ENCODE measurements at regions not wholly inside any gene's neighbourhood (a gene's known extent, or its start where the extent isn't known, plus 50 kb on each side); places are given as distances from the start of the nearest gene placed in this dataset.

DNA sequence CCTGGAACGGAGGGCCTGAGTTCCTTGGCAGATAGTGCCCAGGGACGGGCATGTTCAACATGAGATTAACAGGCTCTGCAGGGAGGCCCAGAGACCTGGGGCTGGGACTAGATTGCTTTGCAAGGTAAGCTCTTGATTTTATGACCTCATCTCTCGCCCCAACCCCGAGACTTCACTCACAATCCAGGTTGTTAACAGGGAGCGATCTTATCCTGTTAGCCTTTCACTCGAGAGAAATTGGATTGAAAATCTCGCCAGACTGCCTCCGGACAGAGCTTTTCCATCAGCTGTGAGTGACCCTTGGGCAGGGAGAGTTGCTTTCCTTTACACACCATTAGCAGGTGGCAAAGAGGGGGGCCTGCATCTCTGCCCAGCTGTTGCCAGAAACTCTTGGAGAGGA lies 521.7 kb upstream of the EEF2KMT start:
- H3K27me3 ChIP-seq = no peaks in the 10 kb centered on the region
- TF ChIP-seq POLR2AphosphoS5 (IDR thresholded peaks at IDR 0.05; ENCODE audit: insufficient read depth in 1 of 2, low read depth in 1 of 2) (no peak), POLR2A (IDR thresholded peaks at IDR 0.05) (no peak)
- TF ChIP-seq, protein P1, sequence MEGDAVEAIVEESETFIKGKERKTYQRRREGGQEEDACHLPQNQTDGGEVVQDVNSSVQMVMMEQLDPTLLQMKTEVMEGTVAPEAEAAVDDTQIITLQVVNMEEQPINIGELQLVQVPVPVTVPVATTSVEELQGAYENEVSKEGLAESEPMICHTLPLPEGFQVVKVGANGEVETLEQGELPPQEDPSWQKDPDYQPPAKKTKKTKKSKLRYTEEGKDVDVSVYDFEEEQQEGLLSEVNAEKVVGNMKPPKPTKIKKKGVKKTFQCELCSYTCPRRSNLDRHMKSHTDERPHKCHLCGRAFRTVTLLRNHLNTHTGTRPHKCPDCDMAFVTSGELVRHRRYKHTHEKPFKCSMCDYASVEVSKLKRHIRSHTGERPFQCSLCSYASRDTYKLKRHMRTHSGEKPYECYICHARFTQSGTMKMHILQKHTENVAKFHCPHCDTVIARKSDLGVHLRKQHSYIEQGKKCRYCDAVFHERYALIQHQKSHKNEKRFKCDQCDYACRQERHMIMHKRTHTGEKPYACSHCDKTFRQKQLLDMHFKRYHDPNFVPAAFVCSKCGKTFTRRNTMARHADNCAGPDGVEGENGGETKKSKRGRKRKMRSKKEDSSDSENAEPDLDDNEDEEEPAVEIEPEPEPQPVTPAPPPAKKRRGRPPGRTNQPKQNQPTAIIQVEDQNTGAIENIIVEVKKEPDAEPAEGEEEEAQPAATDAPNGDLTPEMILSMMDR (IDR thresholded peaks at IDR 0.05) = no peak
- intact Hi-C loops (cut with DNase I) = no loop called here
- H3K4me3 ChIP-seq = no peak overlapping the region
- H3K4me1 ChIP-seq = no peaks in the 10 kb centered on the region
- DNase-seq (ENCODE audit: extremely low spot score in 2 of 2) = no peak
- H3K27ac ChIP-seq = no peak overlapping the region
- H3K9me3 ChIP-seq = no peaks in the 10 kb centered on the region
- no peaks in the 10 kb centered on the region for H3K36me3 ChIP-seq

- Histone ChIP-seq H3K27ac (no peak overlapping the region), H3K4me3 (no peak overlapping the region), H3K36me3 (no peaks in the 10 kb centered on the region), H3K27me3 (no peaks in the 10 kb centered on the region), H3K4me1 (no peaks in the 10 kb centered on the region), H3K9me3 (no peaks in the 10 kb centered on the region)
- no peak for DNase-seq (ENCODE audit: extremely low spot score in 2 of 2)
- intact Hi-C loops (cut with DNase I) = no loop called here
- no peak for TF ChIP-seq POLR2A (IDR thresholded peaks at IDR 0.05)
- TF ChIP-seq, protein P1 (IDR thresholded peaks at IDR 0.05) = no peak
- no peak for TF ChIP-seq POLR2AphosphoS5 (IDR thresholded peaks at IDR 0.05; ENCODE audit: insufficient read depth in 1 of 2, low read depth in 1 of 2)
Measured at GRCh38 chr16:5616841-5617240, 519.2 kb upstream of the EEF2KMT start.

DNA sequence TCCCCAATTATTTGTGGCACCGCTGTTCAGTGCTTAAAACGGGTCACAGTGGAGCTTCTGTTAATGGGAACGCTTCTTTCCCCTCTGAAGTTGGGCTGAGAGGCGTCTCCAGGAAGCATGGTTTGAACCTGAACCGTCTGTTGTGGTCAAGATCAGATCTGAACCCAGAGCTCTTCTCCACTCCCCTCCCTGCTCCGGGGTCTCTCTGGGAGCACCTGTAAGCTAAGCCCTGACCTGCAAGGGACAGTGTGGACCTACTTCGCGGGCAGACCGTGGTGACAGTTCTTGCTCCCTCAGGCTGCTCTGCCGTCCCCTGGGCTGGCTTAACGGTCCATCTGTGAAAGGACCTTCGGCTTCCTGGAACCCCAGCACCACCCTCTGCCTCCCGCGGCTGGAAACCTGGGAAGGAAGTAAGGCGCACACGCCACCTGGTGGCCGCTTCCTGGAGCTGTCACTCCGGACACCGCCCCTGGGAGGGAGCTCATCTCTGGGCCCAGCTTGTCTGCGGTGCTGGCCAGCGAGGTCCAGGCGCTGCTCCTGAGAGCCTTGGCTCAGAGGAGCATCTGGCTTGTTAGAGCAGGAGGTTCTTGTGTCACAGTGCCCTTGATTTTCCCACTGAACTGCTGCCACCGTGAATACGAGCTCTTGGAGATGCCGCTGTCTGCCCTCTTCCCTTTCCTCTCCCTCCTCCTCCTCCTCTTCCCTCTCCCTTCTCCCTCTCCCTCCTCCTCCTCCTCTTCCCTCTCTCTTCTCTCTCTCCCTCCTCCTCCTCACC lies 518.5 kb upstream of the EEF2KMT start:
- TF ChIP-seq POLR2AphosphoS5 (IDR thresholded peaks at IDR 0.05; ENCODE audit: insufficient read depth in 1 of 2, low read depth in 1 of 2) = peak in 1 of 2 donors; percentile 56
- TF ChIP-seq, protein P1 (IDR thresholded peaks at IDR 0.05) = peak in 2 of 3 experiments; percentile 30 to 66
- TF ChIP-seq POLR2A (IDR thresholded peaks at IDR 0.05) = no peak
- DNase-seq (ENCODE audit: extremely low spot score in 2 of 2) = no peak
- Histone ChIP-seq H3K27ac (peak overlapping the region; percentile 27), H3K36me3 (no peaks in the 10 kb centered on the region), H3K4me3 (no peak overlapping the region), H3K9me3 (no peaks in the 10 kb centered on the region), H3K4me1 (no peaks in the 10 kb centered on the region), H3K27me3 (no peaks in the 10 kb centered on the region)
- intact Hi-C loops (cut with DNase I) = no loop called here

DNA sequence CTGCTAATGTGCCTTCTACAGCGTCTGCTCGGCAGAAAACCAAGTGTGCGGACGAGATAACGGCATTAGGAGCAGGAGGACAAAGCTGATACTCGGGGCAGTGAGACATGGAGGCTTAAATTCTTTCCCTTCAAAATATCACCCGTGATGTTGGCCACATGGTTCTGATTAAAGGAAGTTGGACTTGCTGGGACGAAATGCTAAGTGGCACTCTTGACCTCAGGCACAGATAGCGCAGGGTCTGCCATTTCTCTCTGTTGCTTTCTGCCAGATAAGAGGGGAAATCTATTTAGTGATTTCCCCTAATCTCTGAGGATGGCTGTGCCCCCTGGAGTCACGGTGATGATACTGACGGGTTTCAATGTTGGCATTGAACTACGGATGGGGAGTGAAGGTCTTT lies 509.6 kb upstream of the EEF2KMT start:
- Histone ChIP-seq H3K27ac (no peak overlapping the region), H3K4me3 (no peak overlapping the region), H3K36me3 (no peaks in the 10 kb centered on the region), H3K4me1 (no peaks in the 10 kb centered on the region), H3K9me3 (no peaks in the 10 kb centered on the region), H3K27me3 (no peaks in the 10 kb centered on the region)
- no peak for TF ChIP-seq POLR2AphosphoS5 (IDR thresholded peaks at IDR 0.05; ENCODE audit: insufficient read depth in 1 of 2, low read depth in 1 of 2)
- TF ChIP-seq POLR2A (IDR thresholded peaks at IDR 0.05) = no peak
- TF ChIP-seq, protein P1 (IDR thresholded peaks at IDR 0.05) = no peak
- intact Hi-C loops (cut with DNase I) = no loop called here
- DNase-seq (ENCODE audit: extremely low spot score in 2 of 2) = no peak

DNA sequence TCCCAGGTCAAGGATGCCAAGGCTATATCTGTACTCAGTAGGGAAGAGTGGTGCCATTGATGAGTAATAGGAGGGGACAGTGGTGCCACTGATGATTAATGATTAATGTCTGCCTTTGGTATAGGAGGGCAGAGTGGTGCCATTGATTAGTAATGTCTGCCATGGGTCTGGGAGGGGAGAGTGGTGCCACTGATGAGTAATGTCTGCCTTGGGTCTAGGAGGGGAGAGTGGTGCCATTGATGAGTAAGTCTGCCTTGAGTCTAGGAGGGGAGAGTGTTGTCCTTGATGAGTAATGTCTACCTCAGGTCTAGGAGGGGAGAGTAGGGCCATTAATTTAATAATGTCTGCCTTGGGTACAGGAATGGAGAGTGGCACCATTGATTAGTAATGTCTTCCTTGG lies 507.8 kb upstream of the EEF2KMT start:
- Histone ChIP-seq H3K9me3 (no peaks in the 10 kb centered on the region), H3K4me3 (no peak overlapping the region), H3K27me3 (no peaks in the 10 kb centered on the region), H3K27ac (no peak overlapping the region), H3K4me1 (no peaks in the 10 kb centered on the region), H3K36me3 (no peaks in the 10 kb centered on the region)
- intact Hi-C loops (cut with DNase I) = no loop called here
- TF ChIP-seq, protein P1 (IDR thresholded peaks at IDR 0.05) = no peak
- TF ChIP-seq POLR2A (IDR thresholded peaks at IDR 0.05) (no peak), POLR2AphosphoS5 (IDR thresholded peaks at IDR 0.05; ENCODE audit: insufficient read depth in 1 of 2, low read depth in 1 of 2) (no peak)
- no peak for DNase-seq (ENCODE audit: extremely low spot score in 2 of 2)

Measured in vagina (tissue), 2 donors.